CD1c-positive myeloid dendritic cell (primary cell): ENCODE measurements at regions not wholly inside any gene's neighbourhood (a gene's known extent, or its start where the extent isn't known, plus 50 kb on each side); places are given as distances from the start of the nearest gene placed in this dataset.

Experiments used
- DNase-seq: peaks from one replicate; pipeline ENCODE4 v3.0.0-alpha.2; 2016; ENCODE audit errors: extremely low spot score

- no peak for DNase-seq
Measured at GRCh38 chr3:59653405-59654122, 603.7 kb upstream of the CFAP20DC start.

GRCh38 chr3:59644479-59645402 lies 594.9 kb upstream of the CFAP20DC start:
- no peak for DNase-seq

GRCh38 chr3:59641169-59641899 lies 591.5 kb upstream of the CFAP20DC start:
- DNase-seq = no peak

- DNase-seq = no peak
Measured at GRCh38 chr3:59632760-59633573, 583.1 kb upstream of the CFAP20DC start.

- DNase-seq = no peak
Measured at GRCh38 chr3:59631482-59631881, 581.7 kb upstream of the CFAP20DC start.

GRCh38 chr3:59621037-59621436 lies 571.2 kb upstream of the CFAP20DC start:
- DNase-seq = no peak

- DNase-seq = no peak
Measured at GRCh38 chr3:59620325-59620724, 570.5 kb upstream of the CFAP20DC start.

GRCh38 chr3:59612444-59612715 lies 562.6 kb upstream of the CFAP20DC start:
- DNase-seq = no peak

- no peak for DNase-seq
Measured at GRCh38 chr3:59611649-59612443, 562.0 kb upstream of the CFAP20DC start.

GRCh38 chr3:59609657-59610348 lies 560.0 kb upstream of the CFAP20DC start:
- no peak for DNase-seq

GRCh38 chr3:59608356-59608755 lies 558.5 kb upstream of the CFAP20DC start:
- DNase-seq = no peak

GRCh38 chr3:59607656-59608055 lies 557.8 kb upstream of the CFAP20DC start:
- no peak for DNase-seq

GRCh38 chr3:59606638-59607266 lies 556.9 kb upstream of the CFAP20DC start:
- no peak for DNase-seq

- no peak for DNase-seq
Measured at GRCh38 chr3:59605944-59606534, 556.2 kb upstream of the CFAP20DC start.

GRCh38 chr3:59605318-59605717 lies 555.5 kb upstream of the CFAP20DC start:
- DNase-seq = no peak

- DNase-seq = no peak
Measured at GRCh38 chr3:59601486-59601885, 551.7 kb upstream of the CFAP20DC start.

GRCh38 chr3:59600631-59601030 lies 550.8 kb upstream of the CFAP20DC start:
- DNase-seq = no peak

- DNase-seq = no peak
Measured at GRCh38 chr3:59596741-59597140, 546.9 kb upstream of the CFAP20DC start.

GRCh38 chr3:59595830-59596229 lies 546.0 kb upstream of the CFAP20DC start:
- DNase-seq = no peak
